ENCODE measurements at regions not wholly inside any gene's neighbourhood (a gene's known extent, or its start where the extent isn't known, plus 50 kb on each side); places are given as distances from the start of the nearest gene placed in this dataset.

DNA sequence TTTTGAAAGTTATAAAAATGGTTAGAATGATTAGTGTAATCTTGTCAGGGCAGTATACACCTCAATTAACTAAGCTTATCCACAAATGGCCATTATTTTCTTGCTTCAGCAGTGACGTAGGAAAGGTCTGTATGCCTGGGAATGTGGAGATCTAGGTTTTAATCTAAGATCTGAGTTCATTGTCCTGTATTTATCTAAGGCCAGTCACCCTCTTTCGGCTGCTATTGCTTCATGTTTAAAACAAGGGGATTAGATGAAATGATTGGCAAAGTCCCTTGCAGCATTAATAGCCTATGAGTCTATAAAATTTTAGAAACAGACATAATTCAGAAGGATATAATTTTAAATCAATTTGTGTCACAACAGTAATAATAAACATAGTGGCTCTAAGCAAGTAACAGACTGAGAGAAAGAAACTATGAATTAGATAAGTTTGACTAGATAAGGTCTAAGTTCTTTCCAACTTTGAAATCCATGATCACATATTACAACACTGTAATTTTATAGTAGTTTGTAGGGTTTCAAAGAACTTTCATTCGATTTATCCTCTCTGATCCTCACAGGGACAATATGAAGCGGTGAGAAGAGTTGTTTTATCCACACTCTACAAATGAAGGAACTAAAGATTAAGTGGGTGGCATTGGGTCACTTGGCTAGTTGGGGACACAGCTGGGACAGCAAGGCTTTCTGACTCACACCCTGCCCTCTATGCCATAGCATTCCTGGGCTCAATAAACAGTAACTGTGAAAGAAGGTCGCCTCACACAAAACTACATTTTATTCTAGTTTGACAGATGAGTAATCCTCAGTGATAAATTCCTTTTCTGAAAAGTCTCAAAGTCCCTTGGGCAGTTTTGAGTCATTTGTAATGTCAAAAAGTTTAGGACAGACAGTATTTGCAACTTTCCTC, 60.6 kb upstream of the RDX start:
- TF ChIP-seq, protein P1, sequence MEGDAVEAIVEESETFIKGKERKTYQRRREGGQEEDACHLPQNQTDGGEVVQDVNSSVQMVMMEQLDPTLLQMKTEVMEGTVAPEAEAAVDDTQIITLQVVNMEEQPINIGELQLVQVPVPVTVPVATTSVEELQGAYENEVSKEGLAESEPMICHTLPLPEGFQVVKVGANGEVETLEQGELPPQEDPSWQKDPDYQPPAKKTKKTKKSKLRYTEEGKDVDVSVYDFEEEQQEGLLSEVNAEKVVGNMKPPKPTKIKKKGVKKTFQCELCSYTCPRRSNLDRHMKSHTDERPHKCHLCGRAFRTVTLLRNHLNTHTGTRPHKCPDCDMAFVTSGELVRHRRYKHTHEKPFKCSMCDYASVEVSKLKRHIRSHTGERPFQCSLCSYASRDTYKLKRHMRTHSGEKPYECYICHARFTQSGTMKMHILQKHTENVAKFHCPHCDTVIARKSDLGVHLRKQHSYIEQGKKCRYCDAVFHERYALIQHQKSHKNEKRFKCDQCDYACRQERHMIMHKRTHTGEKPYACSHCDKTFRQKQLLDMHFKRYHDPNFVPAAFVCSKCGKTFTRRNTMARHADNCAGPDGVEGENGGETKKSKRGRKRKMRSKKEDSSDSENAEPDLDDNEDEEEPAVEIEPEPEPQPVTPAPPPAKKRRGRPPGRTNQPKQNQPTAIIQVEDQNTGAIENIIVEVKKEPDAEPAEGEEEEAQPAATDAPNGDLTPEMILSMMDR (conservative IDR thresholded peaks at IDR 0.05 in 1 of 2, IDR thresholded peaks at IDR 0.05 in 1 of 2; ENCODE audit: low read depth in 1 of 2, low read length in 2 of 2) = no peak
- TF ChIP-seq EZH2 (IDR thresholded peaks at IDR 0.05; ENCODE audit: low read length, missing control alignments) = no peak
